Mesodermal cell (in vitro differentiated cells): ENCODE measurements at regions not wholly inside any gene's neighbourhood (a gene's known extent, or its start where the extent isn't known, plus 50 kb on each side); places are given as distances from the start of the nearest gene placed in this dataset.

Experiments
- H3K27ac ChIP-seq: 2 replicates; pipeline ENCODE4 v1.7.0; 2013; ENCODE audit warnings: mild to moderate bottlenecking, low read depth, low read length, moderate library complexity; ENCODE audit not compliant: severe bottlenecking
- H3K36me3 ChIP-seq: 2 replicates; pipeline ENCODE4 v1.7.1; 2013; ENCODE audit warnings: mild to moderate bottlenecking, low read length, moderate library complexity; ENCODE audit not compliant: control insufficient read depth, insufficient read depth
- H3K4me1 ChIP-seq: one replicate; pipeline ENCODE4 v1.7.1; 2013; ENCODE audit warnings: mild to moderate bottlenecking, low read length; ENCODE audit not compliant: insufficient read depth, control insufficient read depth, poor library complexity, severe bottlenecking
- H3K4me3 ChIP-seq: 2 replicates; pipeline ENCODE4 v1.7.0; 2013; ENCODE audit warnings: low read length, control low read depth, mild to moderate bottlenecking; ENCODE audit not compliant: insufficient read depth, poor library complexity, severe bottlenecking; ENCODE audit errors: extremely low read depth
- H3K9me3 ChIP-seq: 2 replicates; pipeline ENCODE4 v1.7.1; 2013; ENCODE audit warnings: mild to moderate bottlenecking, low read length, moderate library complexity; ENCODE audit not compliant: control insufficient read depth
- WGBS, 2 experiments: methylation state at CpG; one replicate each; pipeline ENCODE4 v1.1.5; 2013; ENCODE audit warnings: missing lambda C conversion rate in 2 of 2; ENCODE audit not compliant: insufficient coverage in 2 of 2; 5-methylcytosine and 5-hydroxymethylcytosine counted together

GRCh38 chr10:78560341-78560688 is 508.5 kb upstream of the ZMIZ1 start:
- Histone ChIP-seq H3K9me3 (no peaks in the 10 kb centered on the region), H3K4me1 (peaks cover 6% of the 10 kb centered on the region), H3K27ac (no peak overlapping the region), H3K36me3 (no peaks in the 10 kb centered on the region), H3K4me3 (no peak overlapping the region)
- 71 to 93% methylated on average over 4 of the region's 4 CpGs for WGBS, 2 experiments

GRCh38 chr10:78563314-78563713 is 505.5 kb upstream of the ZMIZ1 start:
- no peaks in the 10 kb centered on the region for H3K9me3 ChIP-seq
- H3K4me1 ChIP-seq, result peaks cover 15% of the 10 kb centered on the region
- H3K36me3 ChIP-seq, result no peaks in the 10 kb centered on the region
- WGBS, 2 experiments, result no CpG with 5 or more reads among the region's 2 CpGs
- H3K27ac ChIP-seq, result no peak overlapping the region
- H3K4me3 ChIP-seq, result no peak overlapping the region

GRCh38 chr10:78565841-78566240 is 502.9 kb upstream of the ZMIZ1 start:
- no peaks in the 10 kb centered on the region for H3K36me3 ChIP-seq
- peaks cover 19% of the 10 kb centered on the region for H3K4me1 ChIP-seq
- no peak overlapping the region for H3K27ac ChIP-seq
- no peak overlapping the region for H3K4me3 ChIP-seq
- no peaks in the 10 kb centered on the region for H3K9me3 ChIP-seq
- WGBS, 2 experiments, result 100% methylated on average over 1 to 2 of the region's 4 CpGs

- Histone ChIP-seq H3K4me3 (no peak overlapping the region), H3K27ac (peak overlapping the region; percentile 13), H3K9me3 (no peaks in the 10 kb centered on the region), H3K4me1 (peaks cover 24% of the 10 kb centered on the region), H3K36me3 (no peaks in the 10 kb centered on the region)
- WGBS, 2 experiments, result 95 to 96% methylated on average over 5 to 8 of the region's 8 CpGs
Observed at GRCh38 chr10:78566284-78567111, 502.3 kb upstream of the ZMIZ1 start.

GRCh38 chr10:78567680-78568455 is 500.9 kb upstream of the ZMIZ1 start:
- Histone ChIP-seq H3K9me3 (no peaks in the 10 kb centered on the region), H3K4me3 (no peak overlapping the region), H3K36me3 (no peaks in the 10 kb centered on the region), H3K27ac (no peak overlapping the region), H3K4me1 (peaks cover 18% of the 10 kb centered on the region)
- 89 to 96% methylated on average over 10 of the region's 10 CpGs for WGBS, 2 experiments

GRCh38 chr10:78568620-78569019 is 500.1 kb upstream of the ZMIZ1 start:
- WGBS, 2 experiments, result 94 to 100% methylated on average over 2 of the region's 2 CpGs
- Histone ChIP-seq H3K9me3 (no peaks in the 10 kb centered on the region), H3K4me3 (no peak overlapping the region), H3K36me3 (no peaks in the 10 kb centered on the region), H3K27ac (no peak overlapping the region), H3K4me1 (peaks cover 18% of the 10 kb centered on the region)

GRCh38 chr10:78570633-78571235 is 498.0 kb upstream of the ZMIZ1 start:
- 81% methylated on average over 3 to 7 of the region's 7 CpGs for WGBS, 2 experiments
- Histone ChIP-seq H3K27ac (peak overlapping the region; percentile 36), H3K36me3 (no peaks in the 10 kb centered on the region), H3K4me3 (no peak overlapping the region), H3K4me1 (peaks cover 18% of the 10 kb centered on the region), H3K9me3 (no peaks in the 10 kb centered on the region)

GRCh38 chr10:78571286-78571685 is 497.5 kb upstream of the ZMIZ1 start:
- Histone ChIP-seq H3K36me3 (no peaks in the 10 kb centered on the region), H3K4me1 (peaks cover 18% of the 10 kb centered on the region)
- WGBS, 2 experiments, result 92 to 96% methylated on average over 6 of the region's 7 CpGs

GRCh38 chr10:78571891-78572290 is 496.9 kb upstream of the ZMIZ1 start:
- H3K9me3 ChIP-seq, result no peaks in the 10 kb centered on the region
- WGBS, 2 experiments, result 80% methylated on average over 1 of the region's 1 CpG; no CpG with 5 or more reads in 1 of the 2 experiments
- no peaks in the 10 kb centered on the region for H3K36me3 ChIP-seq
- H3K4me3 ChIP-seq, result no peak overlapping the region
- H3K4me1 ChIP-seq, result peaks cover 17% of the 10 kb centered on the region
- H3K27ac ChIP-seq, result no peak overlapping the region

More at GRCh38 chr10:78571286-78571685, 497.5 kb upstream of the ZMIZ1 start:
- H3K9me3 ChIP-seq, result no peaks in the 10 kb centered on the region
- no peak overlapping the region for H3K27ac ChIP-seq
- no peak overlapping the region for H3K4me3 ChIP-seq

- Histone ChIP-seq H3K9me3 (no peaks in the 10 kb centered on the region), H3K4me1 (peaks cover 11% of the 10 kb centered on the region), H3K36me3 (no peaks in the 10 kb centered on the region), H3K27ac (no peak overlapping the region), H3K4me3 (no peak overlapping the region)
- 100% methylated on average over 1 of the region's 1 CpG for WGBS, 2 experiments
Observed at GRCh38 chr10:78572565-78572964, 496.2 kb upstream of the ZMIZ1 start.
